ENCODE measurements at regions not wholly inside any gene's neighbourhood (a gene's known extent, or its start where the extent isn't known, plus 50 kb on each side); places are given as distances from the start of the nearest gene placed in this dataset.

- peak in 4 of 10 donors; percentile 16 to 71 (median 59) for DNase-seq
- intact Hi-C loops (cut with DNase I) = no loop called here
Measured at GRCh38 chr1:24996983-24997893, 67.2 kb upstream of the RUNX3 start.

DNA sequence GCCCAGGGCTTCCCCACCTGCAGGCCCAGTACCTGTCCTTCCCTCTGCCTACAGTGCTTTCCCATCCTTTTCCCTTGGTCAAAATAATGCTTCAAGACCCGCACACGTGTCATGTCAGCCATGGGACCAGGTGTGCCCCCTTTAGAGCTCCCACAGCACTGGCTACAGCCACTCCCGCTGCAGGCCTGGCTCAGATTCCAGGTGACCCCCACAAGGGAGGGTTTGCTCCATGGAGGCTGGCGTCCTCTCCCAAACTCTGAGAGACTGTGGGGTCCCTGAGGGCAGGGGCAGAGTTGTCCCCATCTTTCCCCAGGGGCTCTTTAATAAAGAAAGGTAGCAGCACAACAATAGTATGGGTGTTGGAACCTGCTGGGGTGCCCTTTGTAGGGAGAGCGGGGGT lies 66.4 kb upstream of the RUNX3 start:
- DNase-seq = peak in 4 of 10 donors; percentile 8 to 62 (median 38)
- intact Hi-C loops (cut with DNase I) = no loop called here

- DNase-seq = peak in 3 of 10 donors; percentile 2 to 40 (median 27)
- intact Hi-C loops (cut with DNase I) = no loop called here
Measured at GRCh38 chr1:24995661-24996060, 65.6 kb upstream of the RUNX3 start.

- intact Hi-C loops (cut with DNase I) = no loop called here
- peak in 3 of 10 donors; percentile 42 to 65 (median 51) for DNase-seq
Measured at GRCh38 chr1:24995140-24995539, 65.1 kb upstream of the RUNX3 start.

DNA sequence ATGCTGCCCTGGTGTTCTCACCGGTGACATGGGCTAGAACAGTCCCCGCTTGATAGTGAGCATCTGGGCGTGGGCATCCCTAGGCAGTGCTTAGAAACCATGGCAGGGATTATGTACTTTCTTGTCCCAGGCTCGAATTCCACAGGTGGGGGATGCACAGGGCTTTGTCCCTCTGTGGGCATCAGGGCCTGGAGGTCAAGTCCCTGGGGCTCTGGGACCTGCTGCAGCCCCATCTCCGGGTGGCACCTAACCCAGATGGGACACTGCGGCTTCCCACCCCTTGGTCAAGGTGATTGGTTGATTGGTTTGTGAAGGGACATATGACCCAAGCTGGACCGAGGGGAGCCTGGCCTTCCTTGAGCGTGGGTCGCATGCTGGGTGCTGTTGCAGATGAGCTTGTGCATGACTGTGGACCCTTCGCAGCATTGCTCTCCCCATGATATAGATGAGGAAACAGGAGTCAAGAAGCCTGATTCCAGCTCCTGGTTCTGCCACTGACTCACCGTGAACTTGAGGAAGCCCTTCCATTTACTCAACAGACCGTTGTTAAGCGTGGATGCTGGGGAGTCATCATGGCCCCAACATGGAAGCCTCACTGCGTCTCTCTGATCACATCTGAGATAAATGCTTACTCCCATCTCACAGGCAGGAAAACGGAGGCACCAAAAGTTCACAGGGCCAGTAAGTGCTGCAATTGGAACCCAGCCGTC lies 64.0 kb upstream of the RUNX3 start:
- peak in 4 of 10 donors; percentile 18 to 77 (median 34) for DNase-seq
- intact Hi-C loops (cut with DNase I) = no loop called here

GRCh38 chr1:24992761-24993211 lies 62.7 kb upstream of the RUNX3 start:
- peak in 3 of 10 donors; percentile 7 to 13 (median 13) for DNase-seq
- intact Hi-C loops (cut with DNase I) = no loop called here

- peak in 3 of 10 donors; percentile 9 to 37 (median 16) for DNase-seq
- intact Hi-C loops (cut with DNase I) = no loop called here
Measured at GRCh38 chr1:24992124-24992760, 62.2 kb upstream of the RUNX3 start.

DNA sequence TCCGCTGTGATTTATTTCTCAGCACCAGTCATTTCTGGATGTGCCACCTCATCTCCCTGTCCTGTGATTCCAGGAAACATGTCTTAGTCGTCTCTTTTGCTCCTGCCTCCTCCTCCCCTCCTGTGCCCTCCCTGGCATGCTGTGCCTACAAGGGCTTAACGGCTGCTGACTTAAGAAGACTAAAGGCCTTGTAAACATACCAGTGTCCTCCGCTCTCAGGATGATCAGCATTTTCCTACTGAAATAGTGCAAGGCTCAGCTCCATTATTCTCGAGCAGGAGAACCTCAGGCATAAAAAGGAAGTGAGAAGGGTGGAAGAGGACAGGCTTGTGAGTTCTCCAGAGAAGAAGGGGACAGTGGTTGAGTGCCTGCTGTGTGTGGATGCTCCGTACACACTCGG lies 61.6 kb upstream of the RUNX3 start:
- peak in 2 of 10 donors; percentile 14 to 24 for DNase-seq
- intact Hi-C loops (cut with DNase I) = no loop called here

GRCh38 chr1:24990779-24991641 lies 60.9 kb upstream of the RUNX3 start:
- peak in 3 of 10 donors; percentile 3 to 37 (median 36) for DNase-seq
- intact Hi-C loops (cut with DNase I) = no loop called here

DNA sequence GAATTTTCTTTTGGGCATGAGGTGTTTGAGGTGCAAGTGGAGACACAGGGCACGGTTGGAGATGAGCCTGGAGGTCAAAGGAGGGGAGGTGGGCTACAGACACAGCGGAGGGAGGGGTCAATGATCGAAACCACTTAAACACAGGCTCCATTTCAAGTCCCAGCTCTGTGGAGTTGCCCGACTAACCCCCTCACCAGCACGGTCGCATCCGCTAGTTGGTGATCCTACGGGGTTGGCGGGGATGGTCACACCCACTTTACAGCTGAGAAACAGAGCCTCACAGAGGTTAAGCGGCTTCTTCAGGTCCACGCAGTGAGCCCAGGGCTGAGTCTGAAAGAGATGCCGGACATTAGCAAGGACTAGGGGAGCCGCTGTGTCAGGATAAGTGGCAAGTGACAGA lies 60.1 kb upstream of the RUNX3 start:
- intact Hi-C loops (cut with DNase I) = no loop called here
- peak in 2 of 10 donors; percentile 11 to 20 for DNase-seq

GRCh38 chr1:24989082-24989481 lies 59.0 kb upstream of the RUNX3 start:
- intact Hi-C loops (cut with DNase I) = no loop called here
- DNase-seq = peak in 1 of 10 donors; percentile 31

GRCh38 chr1:24988558-24988912 lies 58.5 kb upstream of the RUNX3 start:
- intact Hi-C loops (cut with DNase I) = no loop called here
- peak in 3 of 10 donors; percentile 8 to 24 (median 18) for DNase-seq

GRCh38 chr1:24987875-24988557 lies 57.9 kb upstream of the RUNX3 start:
- DNase-seq = peak in 2 of 10 donors; percentile 5
- intact Hi-C loops (cut with DNase I) = no loop called here

DNA sequence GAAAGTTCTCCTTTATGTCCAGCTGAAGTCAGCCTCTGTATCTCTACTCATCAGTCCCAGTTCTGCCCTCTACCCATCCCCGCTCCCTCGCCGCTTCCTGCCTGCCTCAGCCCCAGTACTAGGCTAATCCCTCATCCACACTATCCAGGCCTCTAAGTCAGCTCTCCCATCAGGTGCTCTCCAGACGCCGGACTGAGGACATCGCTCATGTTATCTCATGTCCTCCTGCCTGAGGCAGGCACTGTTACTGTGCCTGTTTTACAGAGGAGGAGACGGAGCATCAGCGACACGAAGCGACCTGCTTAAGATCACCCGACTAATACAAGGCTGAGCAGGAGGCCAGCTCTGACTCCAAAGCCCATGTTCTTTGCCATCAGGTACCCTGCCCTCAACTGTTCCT lies 57.3 kb upstream of the RUNX3 start:
- intact Hi-C loops (cut with DNase I) = no loop called here
- DNase-seq = peak in 3 of 10 donors; percentile 18 to 57 (median 33)

GRCh38 chr1:24986372-24986965 lies 56.4 kb upstream of the RUNX3 start:
- DNase-seq = peak in 3 of 10 donors; percentile 3 to 49 (median 27)
- intact Hi-C loops (cut with DNase I) = no loop called here

DNA sequence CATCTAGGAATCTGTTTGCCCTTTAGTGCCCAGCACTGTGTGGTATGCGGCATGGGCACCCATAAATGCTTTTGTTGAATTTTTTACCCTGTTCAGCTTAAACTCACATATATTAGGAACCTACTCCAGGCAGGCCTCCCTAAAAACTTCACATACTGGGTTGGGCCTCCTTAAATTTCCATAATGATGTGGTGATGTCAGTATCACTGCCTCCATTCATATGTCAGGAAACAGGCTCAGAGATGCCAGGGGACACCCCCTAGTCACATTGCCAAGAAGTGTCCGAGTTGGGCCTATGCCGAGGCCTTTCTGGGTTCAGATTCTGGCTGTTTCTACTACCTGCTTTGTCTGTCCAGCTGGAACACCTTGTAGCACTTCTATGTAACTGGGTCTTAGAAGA lies 55.7 kb upstream of the RUNX3 start:
- intact Hi-C loops (cut with DNase I) = no loop called here

GRCh38 chr1:24984800-24985522 lies 54.9 kb upstream of the RUNX3 start:
- intact Hi-C loops (cut with DNase I) = no loop called here
- peak in 3 of 10 donors; percentile 9 to 77 (median 25) for DNase-seq

More for the DNA sequence above, 55.7 kb upstream of the RUNX3 start:
- DNase-seq = peak in 2 of 10 donors; percentile 9 to 37

- intact Hi-C loops (cut with DNase I) = no loop called here
Measured at GRCh38 chr1:24984300-24984699, 54.2 kb upstream of the RUNX3 start.

More at GRCh38 chr1:24984300-24984699, 54.2 kb upstream of the RUNX3 start:
- peak in 3 of 10 donors; percentile 5 to 70 (median 34) for DNase-seq
